Common myeloid progenitor, CD34-positive (primary cell): ENCODE measurements at regions not wholly inside any gene's neighbourhood (a gene's known extent, or its start where the extent isn't known, plus 50 kb on each side); places are given as distances from the start of the nearest gene placed in this dataset.

Experiments used
- CTCF ChIA-PET: fragments of 350-600 bp; sonication (Branson Sonifier 250); formaldehyde crosslinking; loops from one replicate; lab custom pipeline; 2021; ENCODE audit warnings: antibody characterized with exemption; lab: Charles Lee
- POLR2A ChIA-PET: fragments of 350-600 bp; sonication (Branson Sonifier 250); formaldehyde crosslinking; loops from one replicate; lab custom pipeline; 2021; ENCODE audit warnings: antibody characterized with exemption; lab: Charles Lee
- DNase-seq, 3 donors: peaks; one replicate each; pipeline versions ENCODE4 v3.0.0 to v3.0.0-alpha.2; 2013
- H3K27ac ChIP-seq, 2 experiments: 1 replicate in 1 of 2; 2 replicates in 1 of 2; pipeline ENCODE4 v1.7.0; 2013; ENCODE audit warnings: inconsistent platforms in 2 of 2, low read length in 2 of 2, mild to moderate bottlenecking in 2 of 2, low read depth in 1 of 2, moderate library complexity in 1 of 2; ENCODE audit not compliant: severe bottlenecking in 2 of 2, insufficient read depth in 1 of 2, poor library complexity in 1 of 2
- H3K27me3 ChIP-seq, 5 experiments: replicated peaks in 2 of 5; 1 replicate in 3 of 5; 2 replicates in 2 of 5; pipeline versions ENCODE4 v1.6.1 to v1.7.0; 2013; ENCODE audit warnings: low read length in 4 of 5, mild to moderate bottlenecking in 2 of 5, moderate library complexity in 2 of 5, inconsistent platforms in 1 of 5; ENCODE audit not compliant: insufficient read depth in 5 of 5, control insufficient read depth in 4 of 5
- H3K36me3 ChIP-seq, 4 experiments: 1 replicate in 2 of 4; 2 replicates in 2 of 4; pipeline versions ENCODE4 v1.6.1 to v1.7.0; 2013; ENCODE audit warnings: low read length in 3 of 4, control low read depth in 1 of 4, mild to moderate bottlenecking in 1 of 4; ENCODE audit not compliant: control insufficient read depth in 4 of 4, insufficient read depth in 4 of 4
- H3K4me1 ChIP-seq, 4 experiments: 1 replicate in 3 of 4; 2 replicates in 1 of 4; pipeline versions ENCODE4 v1.6.1 to v1.7.1; 2013; ENCODE audit warnings: low read length in 3 of 4, mild to moderate bottlenecking in 3 of 4, control low read depth in 1 of 4, inconsistent platforms in 1 of 4, moderate library complexity in 1 of 4; ENCODE audit not compliant: control insufficient read depth in 4 of 4, insufficient read depth in 4 of 4; ENCODE audit errors: control extremely low read depth in 1 of 4
- H3K4me3 ChIP-seq, 7 experiments: 1 replicate in 4 of 7; 2 replicates in 3 of 7; pipeline versions ENCODE4 v1.5.1 to v1.7.0; 2013; ENCODE audit warnings: mild to moderate bottlenecking in 7 of 7, low read length in 6 of 7, moderate library complexity in 6 of 7, inconsistent platforms in 2 of 7, low read depth in 2 of 7, control low read depth in 1 of 7; ENCODE audit not compliant: insufficient read depth in 4 of 7, control insufficient read depth in 1 of 7; ENCODE audit errors: extremely low read depth in 1 of 7
- H3K9me3 ChIP-seq, 5 experiments: 1 replicate in 4 of 5; 2 replicates in 1 of 5; pipeline versions ENCODE4 v1.6.1 to v1.7.1; 2013; ENCODE audit warnings: low read length in 4 of 5, mild to moderate bottlenecking in 2 of 5, inconsistent platforms in 1 of 5, low read depth in 1 of 5, moderate library complexity in 1 of 5; ENCODE audit not compliant: control insufficient read depth in 4 of 5, insufficient read depth in 2 of 5; ENCODE audit errors: control extremely low read depth in 1 of 5
- WGBS: methylation state at CpG from one replicate; pipeline ENCODE4 v1.1.5; 2013; ENCODE audit not compliant: insufficient coverage; 5-methylcytosine and 5-hydroxymethylcytosine counted together

GRCh38 chr5:86748538-86749105 is 130.9 kb downstream of the COX7C start:
- ChIA-PET POLR2A (interaction anchor here (0.5 kb wide), 1 partner anchor 655 kb away, joined by 4 read pairs; no protein-coding TSS in a partner anchor), CTCF (no interaction called here)
- H3K9me3 ChIP-seq = no peaks in the 10 kb centered on the region
- H3K36me3 ChIP-seq = no peaks in the 10 kb centered on the region
- H3K27me3 ChIP-seq = no peaks in the 10 kb centered on the region
- H3K27ac ChIP-seq = no peak overlapping the region
- WGBS = 82% methylated on average over 3 of the region's 3 CpGs
- H3K4me1 ChIP-seq = no peaks in the 10 kb centered on the region
- no peak overlapping the region for H3K4me3 ChIP-seq
- DNase-seq = no peak

GRCh38 chr5:86749841-86750240 is 132.1 kb downstream of the COX7C start:
- Histone ChIP-seq H3K4me3 (no peak overlapping the region), H3K9me3 (no peaks in the 10 kb centered on the region), H3K4me1 (no peaks in the 10 kb centered on the region), H3K27me3 (no peaks in the 10 kb centered on the region), H3K27ac (no peak overlapping the region), H3K36me3 (no peaks in the 10 kb centered on the region)
- DNase-seq = no peak
- ChIA-PET CTCF (no interaction called here), POLR2A (interaction anchor here (0.7 kb wide), 1 partner anchor 176 kb away, joined by 7 read pairs; no protein-coding TSS in a partner anchor)

- Histone ChIP-seq H3K27ac (no peak overlapping the region), H3K27me3 (no peaks in the 10 kb centered on the region), H3K9me3 (no peaks in the 10 kb centered on the region), H3K4me3 (no peak overlapping the region), H3K4me1 (no peaks in the 10 kb centered on the region), H3K36me3 (no peaks in the 10 kb centered on the region)
- ChIA-PET CTCF (interaction anchor here (0.8 kb wide), 1 partner anchor 10 kb away, joined by 3 read pairs; no protein-coding TSS in a partner anchor), POLR2A (no interaction called here)
- no peak for DNase-seq
- 100% methylated on average over 1 of the region's 1 CpG for WGBS
These were observed 139.1 kb downstream of the COX7C start for GRCh38 chr5:86756839-86757238.

- CTCF ChIA-PET = no interaction called here
- no peak overlapping the region for H3K27ac ChIP-seq
- H3K9me3 ChIP-seq = no peaks in the 10 kb centered on the region
- H3K27me3 ChIP-seq = no peaks in the 10 kb centered on the region
- WGBS = 90% methylated on average over 4 of the region's 5 CpGs
- POLR2A ChIA-PET = no interaction called here
- no peaks in the 10 kb centered on the region for H3K36me3 ChIP-seq
- H3K4me3 ChIP-seq = no peak overlapping the region
- no peak for DNase-seq
- H3K4me1 ChIP-seq = no peaks in the 10 kb centered on the region
These were observed 140.1 kb downstream of the COX7C start for GRCh38 chr5:86757824-86758223.

GRCh38 chr5:86760661-86761060 is 142.9 kb downstream of the COX7C start:
- POLR2A ChIA-PET = no interaction called here
- H3K4me1 ChIP-seq = no peaks in the 10 kb centered on the region
- DNase-seq = no peak
- no peak overlapping the region for H3K27ac ChIP-seq
- WGBS = 90% methylated on average over 2 of the region's 2 CpGs
- no peak overlapping the region for H3K4me3 ChIP-seq
- CTCF ChIA-PET = no interaction called here
- H3K36me3 ChIP-seq = no peaks in the 10 kb centered on the region
- no peaks in the 10 kb centered on the region for H3K9me3 ChIP-seq
- H3K27me3 ChIP-seq = no peaks in the 10 kb centered on the region

- POLR2A ChIA-PET = no interaction called here
- 100% methylated on average over 1 of the region's 1 CpG for WGBS
- no peak for DNase-seq
- CTCF ChIA-PET = no interaction called here
- no peaks in the 10 kb centered on the region for H3K27me3 ChIP-seq
- H3K9me3 ChIP-seq = peaks cover 0 to 1% (median 0%) of the 10 kb centered on the region in 5 experiments
- no peak overlapping the region for H3K27ac ChIP-seq
- H3K4me3 ChIP-seq = no peak overlapping the region
- no peaks in the 10 kb centered on the region for H3K36me3 ChIP-seq
- H3K4me1 ChIP-seq = no peaks in the 10 kb centered on the region
These were observed 146.2 kb downstream of the COX7C start for GRCh38 chr5:86763929-86764328.

- DNase-seq = no peak
- ChIA-PET CTCF (interaction anchor here (1.2 kb wide), 1 partner anchor 9 kb away, joined by 3 read pairs; no protein-coding TSS in a partner anchor), POLR2A (no interaction called here)
- 96% methylated on average over 2 of the region's 3 CpGs for WGBS
- no peaks in the 10 kb centered on the region for H3K27me3 ChIP-seq
- no peaks in the 10 kb centered on the region for H3K4me1 ChIP-seq
- no peaks in the 10 kb centered on the region for H3K36me3 ChIP-seq
- H3K27ac ChIP-seq = no peak overlapping the region
- H3K4me3 ChIP-seq = no peak overlapping the region
- H3K9me3 ChIP-seq = peaks cover 0 to 3% (median 1%) of the 10 kb centered on the region in 5 experiments
These were observed 148.2 kb downstream of the COX7C start for GRCh38 chr5:86765778-86766502.
